GM12878 (cell line): ENCODE measurements at regions not wholly inside any gene's neighbourhood (a gene's known extent, or its start where the extent isn't known, plus 50 kb on each side); places are given as distances from the start of the nearest gene placed in this dataset.

Source experiments
- CREB1 ChIP-seq: IDR thresholded peaks from 2 replicates; pipeline ENCODE4 v1.6.1; 2012; ENCODE audit warnings: low read depth, mild to moderate bottlenecking, inconsistent platforms
- POLR2A ChIP-seq: IDR thresholded peaks from 2 replicates; pipeline ENCODE4 v1.6.1; 2011; ENCODE audit warnings: low read depth, mild to moderate bottlenecking, low read length
- RFX5 ChIP-seq: IDR thresholded peaks from 2 replicates; pipeline ENCODE4 v1.6.1; 2011; ENCODE audit warnings: low read depth, low read length, improper control_type of control experiment
- SUZ12 ChIP-seq: fragments of 200-600 bp; sonication (generic); IDR thresholded peaks from one replicate; pipeline ENCODE4 v1.6.1; 2018; ENCODE audit warnings: antibody characterized with exemption, mild to moderate bottlenecking; ENCODE audit not compliant: unreplicated experiment
- TAF1 ChIP-seq: IDR thresholded peaks from 2 replicates; pipeline ENCODE4 v1.6.1; 2011; ENCODE audit warnings: mild to moderate bottlenecking, low read depth, low read length, borderline replicate concordance
- TF ChIP-seq, protein P1 (sequence below): IDR thresholded peaks from 2 replicates; pipeline ENCODE4 v1.6.1; 2011; ENCODE audit warnings: borderline replicate concordance, low read depth, mild to moderate bottlenecking, moderate library complexity, low read length; ENCODE audit not compliant: insufficient read depth, poor library complexity, severe bottlenecking
- TF ChIP-seq, protein P2 (sequence below): IDR thresholded peaks from 2 replicates; pipeline ENCODE4 v1.6.1; 2011; ENCODE audit warnings: low read depth, mild to moderate bottlenecking, low read length, moderate library complexity, borderline replicate concordance; ENCODE audit errors: extremely low read depth
- TF ChIP-seq, protein P3 (sequence below): fragments of 450-650 bp; IDR thresholded peaks from 2 replicates; pipeline ENCODE4 v1.6.1; 2017; ENCODE audit warnings: mild to moderate bottlenecking, moderate library complexity

DNA sequence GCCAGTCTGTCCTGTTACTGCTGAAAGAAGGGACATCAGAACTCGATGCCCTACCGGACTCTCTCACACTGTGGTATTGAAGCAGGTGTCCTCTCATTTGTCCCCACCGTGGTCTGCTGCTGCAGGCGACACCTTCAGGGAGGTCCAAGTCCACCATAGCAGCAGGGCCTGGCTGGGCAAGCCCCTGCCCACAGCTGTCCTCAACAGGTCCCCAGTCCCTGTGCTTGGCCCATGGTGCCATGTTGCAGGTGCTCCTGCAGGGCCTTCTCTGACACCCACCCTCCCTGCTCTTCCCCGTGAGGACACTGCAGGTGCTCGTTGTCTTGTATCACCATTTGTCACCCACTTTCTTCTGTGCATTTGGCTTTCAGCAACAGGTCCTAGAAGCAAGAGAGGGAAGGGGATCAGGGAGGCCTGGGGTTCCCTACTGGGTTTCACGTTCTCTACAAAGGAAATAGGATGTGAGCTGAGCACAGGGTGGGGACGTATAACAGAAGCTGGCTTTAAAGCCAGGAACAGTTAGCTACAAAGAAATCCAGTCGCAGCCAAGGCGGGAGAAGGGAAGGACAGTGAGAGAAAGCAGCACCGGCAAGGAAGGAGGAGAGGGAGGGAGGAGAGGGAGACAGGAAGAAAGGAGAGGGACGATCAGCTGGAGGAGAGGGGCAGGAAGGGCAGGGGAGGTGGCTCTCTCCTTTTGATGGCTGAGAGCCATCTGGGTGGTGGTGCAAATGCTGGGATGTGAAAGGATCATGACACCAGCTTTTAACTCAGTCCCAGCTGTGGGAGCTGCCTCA is 117.7 kb upstream of the FRMD4A start (continued):
- TF ChIP-seq, protein P1, sequence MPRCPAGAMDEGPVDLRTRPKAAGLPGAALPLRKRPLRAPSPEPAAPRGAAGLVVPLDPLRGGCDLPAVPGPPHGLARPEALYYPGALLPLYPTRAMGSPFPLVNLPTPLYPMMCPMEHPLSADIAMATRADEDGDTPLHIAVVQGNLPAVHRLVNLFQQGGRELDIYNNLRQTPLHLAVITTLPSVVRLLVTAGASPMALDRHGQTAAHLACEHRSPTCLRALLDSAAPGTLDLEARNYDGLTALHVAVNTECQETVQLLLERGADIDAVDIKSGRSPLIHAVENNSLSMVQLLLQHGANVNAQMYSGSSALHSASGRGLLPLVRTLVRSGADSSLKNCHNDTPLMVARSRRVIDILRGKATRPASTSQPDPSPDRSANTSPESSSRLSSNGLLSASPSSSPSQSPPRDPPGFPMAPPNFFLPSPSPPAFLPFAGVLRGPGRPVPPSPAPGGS = no peak
- TF ChIP-seq TAF1 (no peak), POLR2A (no peak), CREB1 (no peak), RFX5 (no peak), SUZ12 (no peak)
- TF ChIP-seq, protein P2, sequence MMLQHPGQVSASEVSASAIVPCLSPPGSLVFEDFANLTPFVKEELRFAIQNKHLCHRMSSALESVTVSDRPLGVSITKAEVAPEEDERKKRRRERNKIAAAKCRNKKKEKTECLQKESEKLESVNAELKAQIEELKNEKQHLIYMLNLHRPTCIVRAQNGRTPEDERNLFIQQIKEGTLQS = no peak
- TF ChIP-seq, protein P3, sequence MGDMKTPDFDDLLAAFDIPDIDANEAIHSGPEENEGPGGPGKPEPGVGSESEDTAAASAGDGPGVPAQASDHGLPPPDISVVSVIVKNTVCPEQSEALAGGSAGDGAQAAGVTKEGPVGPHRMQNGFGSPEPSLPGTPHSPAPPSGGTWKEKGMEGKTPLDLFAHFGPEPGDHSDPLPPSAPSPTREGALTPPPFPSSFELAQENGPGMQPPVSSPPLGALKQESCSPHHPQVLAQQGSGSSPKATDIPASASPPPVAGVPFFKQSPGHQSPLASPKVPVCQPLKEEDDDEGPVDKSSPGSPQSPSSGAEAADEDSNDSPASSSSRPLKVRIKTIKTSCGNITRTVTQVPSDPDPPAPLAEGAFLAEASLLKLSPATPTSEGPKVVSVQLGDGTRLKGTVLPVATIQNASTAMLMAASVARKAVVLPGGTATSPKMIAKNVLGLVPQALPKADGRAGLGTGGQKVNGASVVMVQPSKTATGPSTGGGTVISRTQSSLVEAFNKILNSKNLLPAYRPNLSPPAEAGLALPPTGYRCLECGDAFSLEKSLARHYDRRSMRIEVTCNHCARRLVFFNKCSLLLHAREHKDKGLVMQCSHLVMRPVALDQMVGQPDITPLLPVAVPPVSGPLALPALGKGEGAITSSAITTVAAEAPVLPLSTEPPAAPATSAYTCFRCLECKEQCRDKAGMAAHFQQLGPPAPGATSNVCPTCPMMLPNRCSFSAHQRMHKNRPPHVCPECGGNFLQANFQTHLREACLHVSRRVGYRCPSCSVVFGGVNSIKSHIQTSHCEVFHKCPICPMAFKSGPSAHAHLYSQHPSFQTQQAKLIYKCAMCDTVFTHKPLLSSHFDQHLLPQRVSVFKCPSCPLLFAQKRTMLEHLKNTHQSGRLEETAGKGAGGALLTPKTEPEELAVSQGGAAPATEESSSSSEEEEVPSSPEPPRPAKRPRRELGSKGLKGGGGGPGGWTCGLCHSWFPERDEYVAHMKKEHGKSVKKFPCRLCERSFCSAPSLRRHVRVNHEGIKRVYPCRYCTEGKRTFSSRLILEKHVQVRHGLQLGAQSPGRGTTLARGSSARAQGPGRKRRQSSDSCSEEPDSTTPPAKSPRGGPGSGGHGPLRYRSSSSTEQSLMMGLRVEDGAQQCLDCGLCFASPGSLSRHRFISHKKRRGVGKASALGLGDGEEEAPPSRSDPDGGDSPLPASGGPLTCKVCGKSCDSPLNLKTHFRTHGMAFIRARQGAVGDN = no peak
